Activated gamma-delta T cell treated with anti-CD3 and anti-CD28 coated beads, Interleukin-2, amount 50 U/mL, for 16 hours (primary cell): ENCODE measurements at regions not wholly inside any gene's neighbourhood (a gene's known extent, or its start where the extent isn't known, plus 50 kb on each side); places are given as distances from the start of the nearest gene placed in this dataset.

Experiments
- DNase-seq: peaks from one replicate; pipeline ENCODE4 v3.0.0-alpha.2; 2020; ENCODE audit warnings: low read depth

GRCh38 chr2:128984081-128984480 lies 665.4 kb upstream of the HS6ST1 start:
- DNase-seq = no peak

GRCh38 chr2:128984855-128985254 lies 666.2 kb upstream of the HS6ST1 start:
- DNase-seq = no peak

- DNase-seq = no peak
These were observed 667.5 kb upstream of the HS6ST1 start for GRCh38 chr2:128986026-128986715.

- DNase-seq = no peak
These were observed 668.2 kb upstream of the HS6ST1 start for GRCh38 chr2:128986867-128987268.

- DNase-seq = no peak
These were observed 669.7 kb upstream of the HS6ST1 start for GRCh38 chr2:128988326-128988725.

DNA sequence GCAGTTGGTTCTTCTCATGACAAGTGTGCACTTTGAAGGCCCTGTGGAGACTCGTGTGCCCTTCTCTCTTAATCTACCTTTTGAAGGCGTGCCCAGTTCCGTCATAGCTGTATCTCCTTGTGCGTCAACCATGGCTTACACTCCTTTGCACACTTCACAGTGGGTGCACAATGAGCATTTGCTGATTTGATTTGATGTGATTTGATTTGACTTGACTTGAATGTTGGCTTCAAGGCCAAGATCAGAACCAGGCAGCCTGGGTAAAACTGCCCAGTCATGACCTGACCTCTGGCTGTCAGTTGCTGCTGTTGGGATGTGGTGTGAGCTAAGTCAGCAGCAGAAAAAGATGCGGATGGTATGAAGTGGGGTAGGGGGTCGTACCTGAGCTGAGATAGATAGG lies 670.3 kb upstream of the HS6ST1 start:
- no peak for DNase-seq

GRCh38 chr2:128995086-128995485 lies 676.4 kb upstream of the HS6ST1 start:
- no peak for DNase-seq

- no peak for DNase-seq
These were observed 677.4 kb upstream of the HS6ST1 start for GRCh38 chr2:128996078-128996477.

DNA sequence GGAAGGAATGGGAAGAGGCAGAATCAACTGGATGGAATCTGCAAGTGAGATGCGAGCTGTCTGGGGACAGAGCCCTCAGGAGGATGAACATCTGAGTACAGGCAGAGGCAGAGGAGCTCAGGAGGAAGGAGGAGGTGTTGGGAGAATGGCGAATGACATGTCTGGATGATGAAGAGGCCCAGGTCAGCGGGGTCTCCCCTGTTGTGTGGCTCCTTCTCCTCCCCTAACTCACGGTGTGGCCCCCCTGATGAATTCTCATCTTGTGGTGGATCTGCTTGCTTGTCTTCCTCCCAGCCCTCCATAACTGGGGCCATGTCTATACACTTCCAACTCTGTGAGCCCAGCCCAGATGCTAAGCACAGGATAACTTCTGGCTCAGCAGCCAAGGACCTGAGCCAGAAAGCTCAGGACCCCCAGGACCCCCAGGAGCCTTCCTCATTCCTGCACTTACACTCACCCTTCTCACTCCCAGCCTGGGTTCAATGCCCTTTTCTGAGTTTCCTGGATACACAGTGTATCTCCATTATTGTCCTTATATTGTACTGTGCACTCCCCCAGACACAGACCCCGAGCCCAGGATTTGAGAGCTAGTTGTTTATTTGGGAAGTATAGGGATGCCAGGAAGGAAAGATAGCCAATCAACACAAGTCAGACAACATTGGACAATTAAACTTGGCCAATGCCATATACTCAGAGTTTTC lies 678.6 kb upstream of the HS6ST1 start:
- DNase-seq = no peak

DNA sequence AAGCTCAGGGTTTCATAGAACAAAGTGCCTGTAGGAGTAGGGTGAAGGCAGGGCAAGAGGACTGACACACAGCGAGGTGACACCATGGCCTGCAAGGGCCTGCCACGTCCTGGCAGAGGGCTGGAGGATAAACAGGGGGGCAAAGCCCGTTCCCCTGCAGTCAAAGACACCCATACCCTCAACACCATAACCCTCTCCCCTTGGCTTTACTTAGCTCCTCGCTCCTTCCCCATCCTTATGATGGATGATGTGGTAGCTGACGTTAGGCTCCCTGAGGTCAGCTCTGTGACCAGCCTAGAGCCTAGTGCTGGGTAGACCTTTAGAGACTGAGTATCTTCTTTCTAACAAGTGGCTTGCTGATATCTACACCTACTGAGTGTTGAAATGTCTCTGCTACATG lies 683.3 kb upstream of the HS6ST1 start:
- DNase-seq = no peak

DNA sequence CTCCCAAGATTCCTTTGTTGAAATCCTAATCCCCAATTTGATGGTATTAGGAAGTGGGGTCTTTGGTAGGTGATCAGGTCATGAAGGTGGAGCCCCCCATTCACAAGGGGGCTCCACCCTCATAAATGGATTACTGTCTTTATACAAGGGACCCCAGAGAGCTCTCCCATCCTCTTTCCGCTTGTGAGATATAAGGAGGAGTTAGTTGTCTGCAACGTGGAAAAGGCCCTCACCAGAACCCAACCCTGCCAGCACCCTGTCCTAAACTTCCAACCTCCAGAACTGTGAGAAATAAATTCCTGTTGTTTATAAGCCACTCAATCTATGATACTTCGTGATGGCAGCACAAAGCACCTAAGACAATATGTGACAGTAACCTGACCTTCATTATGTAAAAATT lies 684.1 kb upstream of the HS6ST1 start:
- DNase-seq = no peak

GRCh38 chr2:129004485-129004884 lies 685.8 kb upstream of the HS6ST1 start:
- DNase-seq = no peak

DNA sequence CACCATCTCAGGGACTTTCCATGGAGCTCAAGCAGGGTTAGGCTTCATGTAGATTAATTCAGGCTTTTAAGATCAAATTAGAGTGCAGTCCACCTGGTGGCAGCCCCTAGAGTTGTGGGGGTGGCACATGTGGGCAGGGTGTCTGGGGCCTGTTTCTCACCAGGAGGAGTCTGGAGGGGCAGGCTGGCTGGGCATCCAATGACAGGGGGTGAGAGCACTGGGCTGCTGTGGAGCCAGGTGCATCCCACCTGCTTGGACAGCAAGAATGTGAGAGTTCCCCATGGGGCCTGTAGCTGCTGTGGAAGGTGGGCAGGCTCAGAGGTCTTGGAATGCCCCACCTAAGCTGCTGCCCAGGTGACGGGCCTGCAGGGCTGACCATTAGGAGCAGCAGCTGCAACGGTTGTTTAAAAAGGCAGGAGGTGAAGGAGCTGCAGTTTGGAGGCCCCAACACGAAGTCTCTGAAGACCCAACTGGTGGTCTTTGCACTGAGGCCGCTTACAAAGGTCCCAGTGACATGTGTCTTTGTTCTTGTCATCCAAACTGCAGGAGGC lies 686.3 kb upstream of the HS6ST1 start:
- DNase-seq = no peak

GRCh38 chr2:129006135-129006886 lies 687.6 kb upstream of the HS6ST1 start:
- DNase-seq = no peak

- DNase-seq = no peak
These were observed 688.2 kb upstream of the HS6ST1 start for GRCh38 chr2:129006901-129007300.

- DNase-seq = no peak
These were observed 689.6 kb upstream of the HS6ST1 start for GRCh38 chr2:129008055-129008880.

DNA sequence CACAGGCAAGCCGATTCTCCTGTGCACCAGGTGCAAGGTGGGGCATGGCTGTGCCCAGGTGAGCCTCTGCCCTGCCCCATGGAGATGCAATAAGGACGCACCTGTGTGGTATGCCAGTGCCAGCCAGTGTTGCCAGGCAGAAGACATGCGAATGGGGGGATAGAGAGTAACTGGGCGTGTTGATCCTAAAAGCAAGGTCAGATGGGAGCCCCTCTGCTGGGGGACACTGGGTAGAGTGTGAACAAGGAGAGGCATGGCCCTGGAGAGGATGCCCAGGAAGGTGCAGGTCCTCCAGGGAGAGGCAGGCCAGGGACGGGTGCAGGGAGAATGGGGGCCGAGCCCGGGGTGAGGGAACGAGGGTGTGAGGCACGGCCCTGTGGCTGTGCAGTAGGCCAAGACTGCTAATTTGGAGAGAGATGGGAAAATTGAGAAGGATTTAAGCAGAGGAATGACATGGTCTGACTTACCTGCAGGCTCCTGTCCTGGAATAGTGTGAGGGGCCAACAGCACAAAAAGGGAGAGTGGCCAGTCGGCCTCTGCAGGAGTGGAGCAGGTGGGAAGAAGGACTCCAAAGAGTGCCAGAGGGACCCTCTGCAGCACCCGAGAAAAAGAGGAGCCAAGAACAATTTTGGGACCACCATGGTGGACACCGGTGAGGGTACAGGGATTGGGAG lies 690.4 kb upstream of the HS6ST1 start:
- DNase-seq = no peak

GRCh38 chr2:129009555-129010146 lies 691.0 kb upstream of the HS6ST1 start:
- DNase-seq = no peak

- no peak for DNase-seq
These were observed 691.6 kb upstream of the HS6ST1 start for GRCh38 chr2:129010262-129010661.

- DNase-seq = no peak
These were observed 692.9 kb upstream of the HS6ST1 start for GRCh38 chr2:129011466-129012061.

DNA sequence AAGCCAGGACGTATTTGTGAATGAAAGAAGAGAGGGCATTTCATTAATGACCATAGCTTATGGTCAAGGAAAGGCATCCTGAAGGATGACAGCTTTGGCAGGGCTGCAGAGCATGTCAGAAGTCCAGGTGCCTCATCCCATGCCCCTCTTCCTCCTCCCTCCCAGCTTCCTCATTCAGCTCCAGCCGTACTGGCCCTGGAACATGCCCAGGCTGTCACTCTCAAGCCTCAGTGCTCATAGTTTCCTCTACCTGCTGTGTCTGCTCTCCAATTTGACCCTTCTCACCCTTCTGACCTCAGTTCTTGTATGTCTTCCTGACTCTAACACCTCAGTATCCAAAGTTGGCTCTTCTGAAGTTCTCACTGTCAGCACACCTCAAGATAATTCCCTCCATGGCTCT lies 695.8 kb upstream of the HS6ST1 start:
- DNase-seq = no peak
